ENCODE measurements at regions not wholly inside any gene's neighbourhood (a gene's known extent, or its start where the extent isn't known, plus 50 kb on each side); places are given as distances from the start of the nearest gene placed in this dataset.

- TF ChIP-seq CTCF (IDR thresholded peaks at IDR 0.05): no peak
- TF ChIP-seq EZH2 (IDR thresholded peaks at IDR 0.05; ENCODE audit: borderline replicate concordance, insufficient read depth, low read depth, low read length, poor library complexity, severe bottlenecking): no peak
Observed at GRCh38 chr1:234942879-234943506, 185.6 kb downstream of the TOMM20 start.
